ENCODE measurements at regions not wholly inside any gene's neighbourhood (a gene's known extent, or its start where the extent isn't known, plus 50 kb on each side); places are given as distances from the start of the nearest gene placed in this dataset.

DNA sequence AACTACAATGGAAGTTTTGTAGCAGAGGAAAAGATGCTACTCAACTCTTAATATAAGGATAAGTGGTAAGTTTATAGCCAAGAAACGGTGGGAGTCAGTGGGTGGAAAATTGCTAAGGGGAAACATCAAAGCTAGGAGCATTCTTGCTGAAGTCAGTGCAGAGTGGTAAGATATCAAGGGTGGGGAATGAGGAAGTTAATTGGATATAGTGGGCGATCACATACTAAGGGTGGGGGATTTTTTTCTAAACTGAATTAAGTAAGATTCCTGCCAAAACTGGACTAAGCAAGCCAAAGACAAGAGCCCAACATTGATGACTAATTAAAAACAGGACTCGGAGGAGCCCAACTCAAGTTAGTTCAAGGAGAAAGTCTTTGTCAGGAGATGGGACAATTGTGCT is 525.4 kb downstream of the CCDC85A start:
- no peak for TF ChIP-seq POLR2A (IDR thresholded peaks at IDR 0.05; ENCODE audit: low read depth, low read length)
- TF ChIP-seq POLR2AphosphoS5 (IDR thresholded peaks at IDR 0.05; ENCODE audit: insufficient read depth, low read depth, low read length) = no peak
- TF ChIP-seq CTCF (IDR thresholded peaks at IDR 0.05; ENCODE audit: extremely low read depth in 1 of 2, insufficient read depth in 1 of 2, low read depth in 1 of 2, low read length in 2 of 2) = no peak
- TF ChIP-seq, protein P1, sequence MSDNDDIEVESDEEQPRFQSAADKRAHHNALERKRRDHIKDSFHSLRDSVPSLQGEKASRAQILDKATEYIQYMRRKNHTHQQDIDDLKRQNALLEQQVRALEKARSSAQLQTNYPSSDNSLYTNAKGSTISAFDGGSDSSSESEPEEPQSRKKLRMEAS (IDR thresholded peaks at IDR 0.05; ENCODE audit: insufficient read depth, insufficient read length) = no peak
- no peak for TF ChIP-seq GATA2 (IDR thresholded peaks at IDR 0.05; ENCODE audit: insufficient read depth, insufficient read length, low read depth, low read length)
- no peak for TF ChIP-seq EZH2 (IDR thresholded peaks at IDR 0.05; ENCODE audit: borderline replicate concordance, low read depth, low read length, severe bottlenecking)
- TF ChIP-seq JUN (IDR thresholded peaks at IDR 0.05; ENCODE audit: borderline replicate concordance, insufficient read depth, insufficient read length, low read depth) = no peak
- no peak for TF ChIP-seq MYC (IDR thresholded peaks at IDR 0.05; ENCODE audit: low read depth, low read length)
- TF ChIP-seq FOS (IDR thresholded peaks at IDR 0.05; ENCODE audit: borderline replicate concordance, insufficient read depth, low read length) = no peak

Data from endothelial cell of umbilical vein (primary cell).